Upper lobe of left lung (tissue), 4 donors: ENCODE measurements at regions not wholly inside any gene's neighbourhood (a gene's known extent, or its start where the extent isn't known, plus 50 kb on each side); places are given as distances from the start of the nearest gene placed in this dataset.

ENCODE experiments used
- CTCF ChIP-seq, 6 experiments: fragments of 450-650 bp in 4 of 6; fragments of 200-600 bp in 2 of 6; sonication (generic) in 2 of 6; IDR thresholded peaks; one replicate each; pipeline ENCODE4 v1.5.1; 2016 to 2019; ENCODE audit warnings: antibody characterized with exemption in 6 of 6
- POLR2A ChIP-seq, 4 donors: fragments of 450-650 bp; IDR thresholded peaks; one replicate each; pipeline ENCODE4 v1.5.1; 2016 to 2017; ENCODE audit warnings: antibody characterized with exemption in 4 of 4, mild to moderate bottlenecking in 2 of 4
- POLR2AphosphoS5 ChIP-seq, 2 donors: sonication (generic); formaldehyde crosslinking; IDR thresholded peaks; one replicate each; pipeline ENCODE4 v1.5.1; 2017; ENCODE audit warnings: antibody characterized with exemption in 2 of 2

DNA sequence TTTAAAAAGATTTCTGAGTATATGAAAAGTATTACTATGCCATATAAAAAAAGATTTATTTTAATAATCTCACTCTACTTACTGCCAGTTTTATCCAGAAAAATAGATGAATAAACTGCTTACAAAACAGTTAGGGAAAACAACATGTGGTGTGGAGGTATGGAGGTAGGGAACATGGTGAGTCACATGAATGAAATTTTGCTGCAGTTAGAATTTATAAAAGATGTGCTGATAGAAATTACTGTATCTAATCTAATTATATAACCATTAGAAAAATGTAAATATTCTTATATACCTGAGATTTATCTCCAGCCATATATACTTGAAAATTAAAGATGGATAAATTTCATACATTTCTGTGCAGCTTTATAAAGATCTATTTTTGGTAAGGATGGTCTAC lies 184.0 kb upstream of the ANK2 start:
- TF ChIP-seq POLR2A (IDR thresholded peaks at IDR 0.05) = no peak
- no peak for TF ChIP-seq CTCF (IDR thresholded peaks at IDR 0.05)
- no peak for TF ChIP-seq POLR2AphosphoS5 (IDR thresholded peaks at IDR 0.05)
